Tibial nerve (tissue), 4 donors: ENCODE measurements at regions not wholly inside any gene's neighbourhood (a gene's known extent, or its start where the extent isn't known, plus 50 kb on each side); places are given as distances from the start of the nearest gene placed in this dataset.

ENCODE experiments used
- DNase-seq, 2 donors: peaks; one replicate each; pipeline ENCODE4 v3.0.0-alpha.2; 2019; ENCODE audit warnings: low spot score in 2 of 2
- H3K27ac ChIP-seq, 4 donors: fragments of 200-600 bp; sonication (generic) in 3 of 4; one replicate each; pipeline ENCODE4 v1.5.1; 2017 to 2019; ENCODE audit warnings: mild to moderate bottlenecking in 1 of 4
- H3K27me3 ChIP-seq, 2 donors: fragments of 200-600 bp; sonication (generic) in 1 of 2; one replicate each; pipeline versions ENCODE4 v1.5.1 to v1.6.0; 2017 to 2019
- H3K36me3 ChIP-seq, 3 donors: fragments of 200-600 bp; sonication (generic); one replicate each; pipeline ENCODE4 v1.5.1; 2018 to 2019
- H3K4me1 ChIP-seq, 4 donors: fragments of 200-600 bp; sonication (generic) in 3 of 4; one replicate each; pipeline ENCODE4 v1.5.1; 2017 to 2019
- H3K4me3 ChIP-seq, 4 donors: fragments of 200-600 bp; sonication (generic) in 3 of 4; one replicate each; pipeline ENCODE4 v1.5.1; 2017 to 2019; ENCODE audit warnings: mild to moderate bottlenecking in 1 of 4, moderate library complexity in 1 of 4
- H3K9me3 ChIP-seq, 4 donors: fragments of 200-600 bp; sonication (generic) in 3 of 4; one replicate each; pipeline ENCODE4 v1.5.1; 2017 to 2019
- CTCF ChIP-seq, 5 experiments: fragments of 200-600 bp in 3 of 5; fragments of 450-650 bp in 2 of 5; sonication (generic) in 3 of 5; IDR thresholded peaks; one replicate each; pipeline ENCODE4 v1.5.1; 2016 to 2019; ENCODE audit warnings: antibody characterized with exemption in 5 of 5, mild to moderate bottlenecking in 3 of 5, moderate library complexity in 2 of 5
- EP300 ChIP-seq, 2 donors: sonication (generic); formaldehyde crosslinking; IDR thresholded peaks; one replicate each; pipeline ENCODE4 v1.6.1; 2017; ENCODE audit warnings: antibody characterized with exemption in 2 of 2, mild to moderate bottlenecking in 1 of 2
- POLR2A ChIP-seq, 2 donors: fragments of 450-650 bp; IDR thresholded peaks; one replicate each; pipeline ENCODE4 v1.6.1; 2017; ENCODE audit warnings: antibody characterized with exemption in 2 of 2, mild to moderate bottlenecking in 2 of 2, moderate library complexity in 2 of 2
- WGBS, 2 donors: methylation state at CpG; one replicate each; pipeline ENCODE4 v1.1.5; 2018; 5-methylcytosine and 5-hydroxymethylcytosine counted together

- peak; percentile 63 to 73 for DNase-seq
- peaks cover 0 to 6% (median 3%) of the 10 kb centered on the region in 4 donors for H3K4me1 ChIP-seq
- H3K27me3 ChIP-seq, result no peaks in the 10 kb centered on the region
- 64 to 68% methylated on average over 5 of the region's 5 CpGs for WGBS, 2 donors
- no peaks in the 10 kb centered on the region for H3K36me3 ChIP-seq
- TF ChIP-seq CTCF (IDR thresholded peaks at IDR 0.05) (no peak), EP300 (IDR thresholded peaks at IDR 0.05) (peak in 1 of 2 donors; percentile 81), POLR2A (IDR thresholded peaks at IDR 0.05) (no peak)
- H3K9me3 ChIP-seq, result no peaks in the 10 kb centered on the region
- no peak overlapping the region for H3K4me3 ChIP-seq
- no peak overlapping the region for H3K27ac ChIP-seq
Measured at GRCh38 chr9:107612136-107612535, 122.6 kb upstream of the KLF4 start.

- no peaks in the 10 kb centered on the region for H3K36me3 ChIP-seq
- no peaks in the 10 kb centered on the region for H3K27me3 ChIP-seq
- DNase-seq, result no peak
- H3K9me3 ChIP-seq, result no peaks in the 10 kb centered on the region
- WGBS, 2 donors, result 74 to 83% methylated on average over 2 of the region's 2 CpGs
- H3K4me1 ChIP-seq, result peaks cover 0 to 6% (median under 1%) of the 10 kb centered on the region in 4 donors
- TF ChIP-seq EP300 (IDR thresholded peaks at IDR 0.05) (no peak), POLR2A (IDR thresholded peaks at IDR 0.05) (no peak), CTCF (IDR thresholded peaks at IDR 0.05) (no peak)
- no peak overlapping the region for H3K4me3 ChIP-seq
- no peak overlapping the region for H3K27ac ChIP-seq
Measured at GRCh38 chr9:107609547-107609946, 120.0 kb upstream of the KLF4 start.

- no peak for DNase-seq
- WGBS, 2 donors, result 82 to 90% methylated on average over 8 of the region's 8 CpGs
- no peak for TF ChIP-seq CTCF (IDR thresholded peaks at IDR 0.05)
- TF ChIP-seq POLR2A (IDR thresholded peaks at IDR 0.05), result no peak
- no peak for TF ChIP-seq EP300 (IDR thresholded peaks at IDR 0.05)
- Histone ChIP-seq H3K4me1 (no peaks in the 10 kb centered on the region), H3K27ac (no peak overlapping the region), H3K4me3 (no peak overlapping the region), H3K36me3 (no peaks in the 10 kb centered on the region), H3K9me3 (no peaks in the 10 kb centered on the region), H3K27me3 (no peaks in the 10 kb centered on the region)
Measured at GRCh38 chr9:107606149-107606790, 116.7 kb upstream of the KLF4 start.

GRCh38 chr9:107605041-107605440 lies 115.5 kb upstream of the KLF4 start:
- 88 to 89% methylated on average over 4 of the region's 4 CpGs for WGBS, 2 donors
- DNase-seq, result no peak
- Histone ChIP-seq H3K9me3 (no peaks in the 10 kb centered on the region), H3K4me1 (no peaks in the 10 kb centered on the region), H3K4me3 (no peak overlapping the region), H3K27ac (no peak overlapping the region), H3K36me3 (no peaks in the 10 kb centered on the region), H3K27me3 (no peaks in the 10 kb centered on the region)
- TF ChIP-seq POLR2A (IDR thresholded peaks at IDR 0.05), result no peak
- no peak for TF ChIP-seq CTCF (IDR thresholded peaks at IDR 0.05)
- no peak for TF ChIP-seq EP300 (IDR thresholded peaks at IDR 0.05)

- 68 to 79% methylated on average over 4 of the region's 4 CpGs for WGBS, 2 donors
- no peak overlapping the region for H3K27ac ChIP-seq
- no peak for TF ChIP-seq EP300 (IDR thresholded peaks at IDR 0.05)
- TF ChIP-seq CTCF (IDR thresholded peaks at IDR 0.05), result no peak
- no peak for TF ChIP-seq POLR2A (IDR thresholded peaks at IDR 0.05)
- H3K4me3 ChIP-seq, result no peak overlapping the region
- no peaks in the 10 kb centered on the region for H3K27me3 ChIP-seq
- H3K4me1 ChIP-seq, result no peaks in the 10 kb centered on the region
- no peaks in the 10 kb centered on the region for H3K9me3 ChIP-seq
- no peak for DNase-seq
- H3K36me3 ChIP-seq, result no peaks in the 10 kb centered on the region
Measured at GRCh38 chr9:107603281-107603680, 113.7 kb upstream of the KLF4 start.
